ENCODE measurements at regions not wholly inside any gene's neighbourhood (a gene's known extent, or its start where the extent isn't known, plus 50 kb on each side); places are given as distances from the start of the nearest gene placed in this dataset.
A peak's percentile ranks its signal among the peaks of the same experiment; 100 is the strongest.

DNA sequence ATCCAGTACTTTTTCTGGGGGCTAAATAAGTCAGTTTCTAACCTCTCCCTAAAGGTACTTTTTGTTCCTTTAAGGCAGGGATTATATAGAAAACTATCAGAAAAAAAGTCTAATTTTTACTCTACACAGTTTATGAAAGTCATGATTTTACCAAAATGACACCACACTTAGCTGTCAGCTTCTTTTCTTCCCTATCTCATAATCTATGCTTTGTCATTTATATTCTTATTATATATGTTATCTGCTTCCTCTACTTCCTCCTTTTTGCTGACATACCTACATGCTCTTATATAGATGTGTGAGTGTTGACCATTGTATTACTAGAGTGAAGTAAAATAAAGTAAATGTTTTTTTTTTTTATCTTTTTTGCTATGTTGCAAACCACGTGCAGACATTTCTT lies 203.9 kb upstream of the CHRM2 start:
- H4K20me1 ChIP-seq (ENCODE audit: insufficient read depth) = no peaks in the 10 kb centered on the region
- H3K4me2 ChIP-seq (ENCODE audit: unreplicated experiment) = no peak overlapping the region
- H2AFZ ChIP-seq = no peak overlapping the region
- H3K4me3 ChIP-seq = no peak overlapping the region
- H3K9me2 ChIP-seq (ENCODE audit: insufficient read depth) = no peaks in the 10 kb centered on the region
- no peaks in the 10 kb centered on the region for H3K79me2 ChIP-seq (ENCODE audit: insufficient read depth)
- H3K36me3 ChIP-seq (ENCODE audit: low read depth) = no peaks in the 10 kb centered on the region
- no peaks in the 10 kb centered on the region for H3K27me3 ChIP-seq (replicated peaks; ENCODE audit: insufficient read depth)
- H3F3A ChIP-seq (ENCODE audit: insufficient read depth) = no peaks in the 10 kb centered on the region
- no peaks in the 10 kb centered on the region for H3K9me3 ChIP-seq (ENCODE audit: low read depth)
- 5 to 13% methylated on average over 1 of the region's 1 CpG for WGBS, 2 experiments (ENCODE audit: low coverage in 1 of 2, low lambda C conversion rate in 2 of 2, missing lambda C conversion rate in 2 of 2)
- no peak for TF ChIP-seq EZH2 (IDR thresholded peaks at IDR 0.05; ENCODE audit: insufficient read depth, poor library complexity, severe bottlenecking)
- TF ChIP-seq EZH2phosphoT487 (IDR thresholded peaks at IDR 0.05; ENCODE audit: insufficient read depth, low read depth) = no peak
- H3K27ac ChIP-seq = no peak overlapping the region
- no peak overlapping the region for H3K9ac ChIP-seq
- in situ Hi-C loops (cut with MboI) = no loop called here
- H3K4me1 ChIP-seq (ENCODE audit: insufficient read depth) = no peaks in the 10 kb centered on the region
- DNase-seq = no peak

DNA sequence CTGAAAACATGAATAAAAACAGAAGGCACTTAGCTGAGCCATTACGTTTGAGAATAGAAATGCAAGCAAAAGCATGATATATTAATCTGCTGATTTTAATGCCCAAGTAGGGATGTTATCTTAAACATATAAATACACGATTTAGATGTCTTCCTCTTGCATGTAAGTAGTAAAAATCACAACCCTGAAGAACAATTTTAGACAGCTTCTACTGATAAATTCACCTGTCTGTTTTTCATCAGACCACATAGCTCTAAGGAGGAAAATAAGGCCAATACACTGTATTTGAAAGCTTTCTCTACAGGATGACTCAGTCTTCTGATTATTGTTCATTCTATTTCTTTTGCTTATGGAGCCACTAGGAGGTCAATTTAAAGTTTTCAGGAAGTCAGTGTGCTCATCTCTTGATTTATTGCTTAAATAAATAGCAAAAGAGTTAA lies 210.9 kb upstream of the CHRM2 start:
- H3K27ac ChIP-seq = no peak overlapping the region
- H3K9ac ChIP-seq = no peak overlapping the region
- DNase-seq = no peak
- H3K4me3 ChIP-seq = no peak overlapping the region
- H3K36me3 ChIP-seq (ENCODE audit: low read depth) = no peaks in the 10 kb centered on the region
- 2% methylated on average over 2 of the region's 2 CpGs for WGBS, 2 experiments (ENCODE audit: low coverage in 1 of 2, low lambda C conversion rate in 2 of 2, missing lambda C conversion rate in 2 of 2)
- H3K79me2 ChIP-seq (ENCODE audit: insufficient read depth) = no peaks in the 10 kb centered on the region
- no peak for TF ChIP-seq EZH2phosphoT487 (IDR thresholded peaks at IDR 0.05; ENCODE audit: insufficient read depth, low read depth)
- no peak for TF ChIP-seq EZH2 (IDR thresholded peaks at IDR 0.05; ENCODE audit: insufficient read depth, poor library complexity, severe bottlenecking)
- no peaks in the 10 kb centered on the region for H3K27me3 ChIP-seq (replicated peaks; ENCODE audit: insufficient read depth)
- H3K4me2 ChIP-seq (ENCODE audit: unreplicated experiment) = no peak overlapping the region
- in situ Hi-C loops (cut with MboI) = no loop called here
- no peaks in the 10 kb centered on the region for H4K20me1 ChIP-seq (ENCODE audit: insufficient read depth)
- H3K9me2 ChIP-seq (ENCODE audit: insufficient read depth) = no peaks in the 10 kb centered on the region
- peaks cover 11% of the 10 kb centered on the region; the same call in 1 of the 2 replicates for H3K4me1 ChIP-seq (ENCODE audit: insufficient read depth)
- no peaks in the 10 kb centered on the region for H3F3A ChIP-seq (ENCODE audit: insufficient read depth)
- no peak overlapping the region for H2AFZ ChIP-seq
- no peaks in the 10 kb centered on the region for H3K9me3 ChIP-seq (ENCODE audit: low read depth)

DNA sequence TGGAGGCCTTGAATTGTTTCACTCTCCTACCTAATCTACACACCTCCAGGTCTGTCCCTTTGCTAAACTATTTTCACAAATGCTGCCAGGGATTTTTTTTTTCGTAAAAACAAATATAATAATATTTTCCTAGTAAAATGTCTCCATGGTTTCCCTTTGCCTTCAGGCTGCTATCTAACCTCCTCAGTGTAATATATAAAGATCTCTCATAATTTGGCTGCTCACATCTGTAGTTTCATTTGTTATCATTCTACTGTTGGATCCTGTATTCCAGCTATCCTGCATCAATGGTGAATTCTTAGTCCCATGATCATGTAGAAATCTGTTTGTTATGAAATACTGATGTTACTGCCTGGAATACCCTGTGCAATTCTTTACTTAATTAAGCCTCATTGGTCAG lies 211.9 kb upstream of the CHRM2 start:
- no peaks in the 10 kb centered on the region for H3K79me2 ChIP-seq (ENCODE audit: insufficient read depth)
- WGBS, 2 experiments (ENCODE audit: low coverage in 1 of 2, low lambda C conversion rate in 2 of 2, missing lambda C conversion rate in 2 of 2) = 10 to 11% methylated on average over 1 of the region's 1 CpG
- no peaks in the 10 kb centered on the region for H3F3A ChIP-seq (ENCODE audit: insufficient read depth)
- no peak overlapping the region for H2AFZ ChIP-seq
- in situ Hi-C loops (cut with MboI) = no loop called here
- H3K27me3 ChIP-seq (replicated peaks; ENCODE audit: insufficient read depth) = no peaks in the 10 kb centered on the region
- no peaks in the 10 kb centered on the region for H3K9me3 ChIP-seq (ENCODE audit: low read depth)
- TF ChIP-seq EZH2 (IDR thresholded peaks at IDR 0.05; ENCODE audit: insufficient read depth, poor library complexity, severe bottlenecking) (no peak), EZH2phosphoT487 (IDR thresholded peaks at IDR 0.05; ENCODE audit: insufficient read depth, low read depth) (no peak)
- no peaks in the 10 kb centered on the region for H3K9me2 ChIP-seq (ENCODE audit: insufficient read depth)
- H3K4me1 ChIP-seq (ENCODE audit: insufficient read depth) = peaks cover 18% of the 10 kb centered on the region; the same call in 1 of the 2 replicates
- H4K20me1 ChIP-seq (ENCODE audit: insufficient read depth) = no peaks in the 10 kb centered on the region
- no peak overlapping the region for H3K27ac ChIP-seq
- no peak overlapping the region for H3K9ac ChIP-seq
- H3K4me3 ChIP-seq = no peak overlapping the region
- H3K4me2 ChIP-seq (ENCODE audit: unreplicated experiment) = no peak overlapping the region
- no peak for DNase-seq
- no peaks in the 10 kb centered on the region for H3K36me3 ChIP-seq (ENCODE audit: low read depth)

DNA sequence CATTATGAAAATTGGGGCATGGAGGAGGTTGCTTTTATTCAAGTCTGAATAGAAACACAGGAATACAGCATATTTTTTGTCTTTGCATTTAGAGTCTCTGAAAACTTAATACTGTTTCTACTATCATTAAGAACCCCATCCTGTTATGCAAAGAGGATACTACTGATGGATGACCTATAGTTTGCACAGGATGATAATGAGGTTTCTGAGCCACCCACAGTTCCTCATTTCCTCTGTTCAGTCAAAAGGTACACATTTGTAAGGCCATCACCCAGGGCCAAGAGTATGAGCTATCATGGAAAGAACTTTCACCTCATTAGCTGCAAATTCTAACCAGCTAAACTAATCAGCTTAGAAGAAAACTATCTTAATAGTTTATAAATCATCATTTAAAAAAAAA lies 213.0 kb upstream of the CHRM2 start:
- H3F3A ChIP-seq (ENCODE audit: insufficient read depth) = no peaks in the 10 kb centered on the region
- H3K9ac ChIP-seq = no peak overlapping the region
- H3K9me2 ChIP-seq (ENCODE audit: insufficient read depth) = no peaks in the 10 kb centered on the region
- H3K4me3 ChIP-seq = no peak overlapping the region
- no peaks in the 10 kb centered on the region for H3K79me2 ChIP-seq (ENCODE audit: insufficient read depth)
- peaks cover 18% of the 10 kb centered on the region; the same call in 1 of the 2 replicates for H3K4me1 ChIP-seq (ENCODE audit: insufficient read depth)
- no peak for TF ChIP-seq EZH2phosphoT487 (IDR thresholded peaks at IDR 0.05; ENCODE audit: insufficient read depth, low read depth)
- TF ChIP-seq EZH2 (IDR thresholded peaks at IDR 0.05; ENCODE audit: insufficient read depth, poor library complexity, severe bottlenecking) = no peak
- in situ Hi-C loops (cut with MboI) = no loop called here
- H3K27ac ChIP-seq = no peak overlapping the region
- no peaks in the 10 kb centered on the region for H3K9me3 ChIP-seq (ENCODE audit: low read depth)
- H2AFZ ChIP-seq = no peak overlapping the region
- no peaks in the 10 kb centered on the region for H3K27me3 ChIP-seq (replicated peaks; ENCODE audit: insufficient read depth)
- no peaks in the 10 kb centered on the region for H3K36me3 ChIP-seq (ENCODE audit: low read depth)
- no peak for DNase-seq
- H4K20me1 ChIP-seq (ENCODE audit: insufficient read depth) = no peaks in the 10 kb centered on the region
- H3K4me2 ChIP-seq (ENCODE audit: unreplicated experiment) = no peak overlapping the region

DNA sequence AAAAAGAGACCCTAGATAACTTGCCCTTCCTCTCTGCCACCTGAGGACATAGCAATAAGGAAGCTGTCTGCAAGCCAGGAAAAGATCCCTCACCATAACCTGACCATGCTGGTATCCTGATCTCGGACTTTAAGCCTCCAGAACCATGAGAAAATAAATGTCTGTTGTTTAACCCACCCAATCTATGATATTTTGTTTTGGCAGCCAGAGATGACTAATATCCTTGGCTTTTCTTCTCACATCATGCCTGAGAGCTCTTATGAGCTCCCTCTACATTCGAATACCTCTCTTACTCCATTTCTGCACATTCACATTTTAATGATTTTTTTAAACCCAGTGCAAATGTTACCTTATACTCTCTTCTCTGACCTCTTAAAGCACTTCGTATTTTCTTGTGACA lies 214.0 kb upstream of the CHRM2 start:
- Histone ChIP-seq H3K36me3 (ENCODE audit: low read depth) (no peaks in the 10 kb centered on the region), H3K27me3 (replicated peaks; ENCODE audit: insufficient read depth) (no peaks in the 10 kb centered on the region), H3F3A (ENCODE audit: insufficient read depth) (no peaks in the 10 kb centered on the region), H3K9me2 (ENCODE audit: insufficient read depth) (no peaks in the 10 kb centered on the region), H3K4me1 (ENCODE audit: insufficient read depth) (peaks cover 18% of the 10 kb centered on the region; the same call in 1 of the 2 replicates), H2AFZ (no peak overlapping the region), H3K9me3 (ENCODE audit: low read depth) (no peaks in the 10 kb centered on the region), H3K27ac (no peak overlapping the region), H3K4me3 (no peak overlapping the region), H4K20me1 (ENCODE audit: insufficient read depth) (no peaks in the 10 kb centered on the region), H3K9ac (no peak overlapping the region), H3K4me2 (ENCODE audit: unreplicated experiment) (no peak overlapping the region), H3K79me2 (ENCODE audit: insufficient read depth) (no peaks in the 10 kb centered on the region)
- peak; percentile 45 for DNase-seq
- WGBS, 2 experiments (ENCODE audit: low coverage in 1 of 2, low lambda C conversion rate in 2 of 2, missing lambda C conversion rate in 2 of 2) = 4 to 5% methylated on average over 3 of the region's 3 CpGs
- in situ Hi-C loops (cut with MboI) = no loop called here
- no peak for TF ChIP-seq EZH2phosphoT487 (IDR thresholded peaks at IDR 0.05; ENCODE audit: insufficient read depth, low read depth)

All from GM23248 (cell line).